NT2/D1 (cell line): ENCODE measurements at regions not wholly inside any gene's neighbourhood (a gene's known extent, or its start where the extent isn't known, plus 50 kb on each side); places are given as distances from the start of the nearest gene placed in this dataset.

Source experiments
- SUZ12 ChIP-seq: IDR thresholded peaks from 2 replicates; pipeline ENCODE4 v1.6.1; 2011; ENCODE audit not compliant: insufficient read length, insufficient read depth; ENCODE audit errors: extremely low read depth
- YY1 ChIP-seq: IDR thresholded peaks from 2 replicates; pipeline ENCODE4 v1.6.1; 2011; ENCODE audit not compliant: insufficient read length, insufficient read depth
- ZNF274 ChIP-seq: IDR thresholded peaks from 2 replicates; pipeline ENCODE4 v1.6.1; 2011; ENCODE audit warnings: mild to moderate bottlenecking, low read depth, low read length

- no peak for TF ChIP-seq YY1
- TF ChIP-seq ZNF274 = no peak
- TF ChIP-seq SUZ12 = no peak
Measured at GRCh38 chr5:165477546-165477945, 1972.1 kb downstream of the MAT2B start.
